Renal cortical epithelial cell (primary cell): ENCODE measurements at regions not wholly inside any gene's neighbourhood (a gene's known extent, or its start where the extent isn't known, plus 50 kb on each side); places are given as distances from the start of the nearest gene placed in this dataset.
A peak's percentile ranks its signal among the peaks of the same experiment; 100 is the strongest.

Experiments
- DNase-seq: peaks from one replicate; pipeline ENCODE4 v3.0.0-alpha.2; 2011; ENCODE audit warnings: low read depth

DNA sequence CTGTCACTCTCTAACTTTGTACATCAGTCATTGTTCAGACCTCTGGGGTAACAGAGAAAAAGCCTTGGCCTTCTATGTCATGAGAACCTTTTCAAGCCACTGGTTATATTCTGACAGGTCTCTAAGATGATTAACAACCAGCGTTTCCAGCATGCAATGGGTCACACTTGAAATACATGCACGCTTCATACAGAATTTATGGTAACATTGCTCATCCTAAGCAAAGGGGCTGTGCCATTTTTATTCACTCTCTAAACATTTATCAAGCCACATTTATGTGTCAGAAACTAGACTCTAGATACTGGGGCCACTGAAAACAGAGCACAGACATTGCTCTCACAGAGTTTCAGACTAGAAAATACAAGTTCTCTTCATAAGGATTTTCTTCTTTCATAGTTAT is 501.4 kb upstream of the DAB1 start:
- DNase-seq: no peak

DNA sequence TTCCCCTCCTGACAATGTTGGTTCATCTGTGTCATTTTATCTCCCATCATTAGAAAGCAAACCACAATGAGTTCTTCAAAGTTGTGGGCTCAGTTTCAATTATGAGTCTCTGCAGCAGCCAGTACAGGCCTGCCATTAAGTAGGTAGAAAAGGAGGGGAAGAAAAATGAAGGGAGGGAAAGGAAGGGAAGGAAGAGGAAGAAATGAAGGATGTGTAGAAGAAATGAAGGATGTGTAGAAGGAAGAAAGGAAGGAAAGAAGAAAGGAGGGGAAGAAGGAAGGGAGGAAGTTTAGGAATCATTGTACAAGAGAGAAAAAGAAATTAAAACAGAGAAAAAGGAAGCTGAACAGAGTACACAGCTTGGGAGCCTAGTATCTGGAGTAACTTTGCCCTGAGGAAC is 498.3 kb upstream of the DAB1 start:
- DNase-seq: no peak

DNA sequence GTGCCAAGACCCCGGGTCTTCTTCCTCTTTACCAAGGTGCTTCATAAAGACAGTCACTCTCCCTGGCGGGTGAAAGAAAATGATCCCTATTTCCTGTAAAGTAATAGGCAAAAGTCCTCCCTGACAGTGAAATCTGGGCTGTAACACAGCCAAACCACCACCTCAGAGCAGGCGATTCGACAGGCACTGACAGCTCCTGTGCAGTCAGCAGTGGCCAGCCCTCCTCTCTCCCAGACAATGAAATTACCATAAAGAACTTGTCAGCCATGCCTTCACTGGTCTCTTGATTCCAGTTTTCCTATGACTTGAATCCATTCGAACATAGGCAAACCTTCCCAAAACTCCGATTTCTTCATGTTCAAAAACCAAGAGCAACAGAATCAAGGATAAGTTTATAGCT is 492.2 kb upstream of the DAB1 start:
- peak; percentile 20 for DNase-seq

DNA sequence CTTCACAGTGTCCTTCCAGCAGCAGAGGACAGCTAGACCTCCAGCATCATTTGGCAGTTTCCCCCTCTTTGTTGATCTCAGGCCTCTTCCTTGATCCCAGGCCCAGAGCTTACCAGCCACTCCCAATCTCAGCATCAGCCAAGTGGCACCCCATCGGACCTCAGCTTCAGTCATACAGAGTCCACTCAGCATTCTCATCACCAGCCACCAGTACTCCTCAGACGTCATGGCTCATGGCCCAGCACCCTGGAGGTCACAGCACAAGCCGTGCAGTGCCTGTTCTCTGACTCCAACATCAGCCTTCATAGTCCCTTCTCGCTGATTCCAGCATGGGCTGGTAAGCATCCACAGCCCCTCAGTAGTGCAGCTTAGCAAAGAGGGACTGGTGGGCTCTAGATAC is 487.6 kb upstream of the DAB1 start:
- DNase-seq: no peak

DNA sequence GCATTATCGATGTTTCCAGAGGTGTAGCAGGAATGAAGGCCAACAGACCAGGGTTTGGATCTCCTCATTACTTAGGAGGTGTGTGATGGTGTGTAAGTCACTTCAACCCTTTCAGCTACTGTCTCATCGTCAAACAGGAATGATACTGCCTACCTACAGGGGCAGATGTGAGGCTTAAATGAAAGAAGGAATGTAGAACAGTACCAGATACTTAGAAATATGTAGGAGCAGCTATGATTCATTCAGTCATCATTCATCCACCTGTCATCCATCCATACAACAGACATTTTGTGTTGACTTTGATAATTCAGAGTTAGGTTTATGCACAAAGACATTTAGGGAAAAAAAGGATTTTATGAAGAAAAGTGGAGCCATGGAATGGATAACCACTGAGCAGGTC is 486.9 kb upstream of the DAB1 start:
- no peak for DNase-seq

DNA sequence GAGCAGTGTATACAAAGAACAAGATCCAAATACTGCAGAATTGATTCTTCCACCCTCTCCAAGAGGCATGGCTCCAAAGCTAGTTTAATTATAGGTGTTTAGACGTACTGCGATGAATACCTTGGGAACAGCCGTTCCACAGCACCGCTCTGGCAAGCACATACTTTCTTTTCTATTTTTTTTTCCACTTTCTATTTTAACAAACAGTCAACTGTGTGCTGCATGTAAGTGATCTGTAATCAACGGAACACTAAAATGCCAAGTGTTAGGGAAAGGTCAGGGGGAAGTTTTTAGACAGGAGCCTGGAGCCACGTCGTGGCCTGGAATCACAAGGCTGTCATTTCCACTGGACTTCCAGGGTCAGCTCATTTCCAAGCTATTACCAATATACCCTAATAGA is 486.4 kb upstream of the DAB1 start:
- no peak for DNase-seq

DNA sequence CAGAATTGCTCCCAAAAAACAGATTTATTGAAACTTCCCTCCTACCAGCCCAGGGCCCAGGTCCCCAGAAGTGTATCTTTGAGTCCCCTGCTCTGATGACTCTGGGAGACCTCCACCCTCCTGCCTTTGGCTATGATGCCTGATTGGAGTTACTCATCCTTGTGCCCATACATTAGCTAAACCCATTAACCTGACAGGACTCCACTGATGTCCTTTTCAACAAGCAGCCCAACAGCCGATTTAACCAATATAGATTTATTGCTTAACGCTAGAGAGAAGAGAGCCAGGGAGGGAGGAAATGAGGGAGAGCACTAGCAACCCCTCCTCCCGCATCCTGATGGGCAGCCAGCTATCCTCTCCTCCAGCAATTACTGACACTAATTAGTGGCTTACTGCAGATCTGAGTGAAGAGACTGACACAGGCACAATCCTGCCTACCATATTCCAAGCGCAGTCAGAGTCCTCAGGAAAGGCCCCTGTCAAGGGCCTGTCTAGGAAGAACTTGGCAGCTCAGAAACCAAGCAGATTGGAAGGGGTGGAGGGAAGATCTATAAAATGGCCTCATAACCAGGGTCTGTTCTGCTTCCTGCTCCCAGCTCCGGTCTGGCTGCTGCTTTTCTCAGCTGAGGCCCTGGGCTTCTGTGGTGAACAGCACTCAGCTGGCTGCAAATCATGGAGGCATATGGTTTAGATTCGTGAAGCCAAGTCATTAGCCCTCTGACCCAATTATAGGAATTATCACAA is 484.5 kb upstream of the DAB1 start:
- DNase-seq: no peak

DNA sequence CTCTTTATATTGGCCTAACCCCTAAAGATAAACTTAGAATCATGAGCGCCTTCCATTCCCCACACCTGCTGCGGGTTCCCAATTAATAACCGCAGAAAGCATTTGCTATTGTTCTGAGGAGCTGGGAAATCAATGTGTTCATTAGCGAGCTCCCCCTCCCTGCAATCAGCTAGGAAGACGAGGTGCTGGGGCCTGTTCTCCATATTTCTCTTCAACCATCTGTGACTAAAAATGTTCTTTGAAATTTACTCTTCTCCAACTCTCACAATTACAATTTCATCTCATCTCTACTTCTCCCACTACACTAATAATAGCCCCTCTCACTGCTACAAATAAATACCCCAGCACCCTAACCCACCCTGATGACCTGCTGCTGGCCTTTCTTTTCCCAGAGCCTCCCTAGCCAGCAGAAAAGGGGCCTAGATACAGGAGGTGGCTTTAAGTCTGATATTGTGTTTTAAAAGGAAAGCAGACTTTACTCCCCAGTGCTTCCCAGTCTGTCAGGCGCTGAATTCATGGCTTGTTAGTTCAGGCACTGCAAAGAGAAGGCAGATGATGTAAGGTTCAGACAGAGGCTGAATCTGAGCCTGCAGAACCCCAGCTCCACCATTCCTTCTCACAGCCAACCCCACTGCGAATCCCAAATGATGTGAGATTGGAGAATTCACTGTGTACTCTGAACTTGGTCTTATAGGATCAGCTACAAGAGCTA is 477.5 kb upstream of the DAB1 start:
- DNase-seq: no peak

DNA sequence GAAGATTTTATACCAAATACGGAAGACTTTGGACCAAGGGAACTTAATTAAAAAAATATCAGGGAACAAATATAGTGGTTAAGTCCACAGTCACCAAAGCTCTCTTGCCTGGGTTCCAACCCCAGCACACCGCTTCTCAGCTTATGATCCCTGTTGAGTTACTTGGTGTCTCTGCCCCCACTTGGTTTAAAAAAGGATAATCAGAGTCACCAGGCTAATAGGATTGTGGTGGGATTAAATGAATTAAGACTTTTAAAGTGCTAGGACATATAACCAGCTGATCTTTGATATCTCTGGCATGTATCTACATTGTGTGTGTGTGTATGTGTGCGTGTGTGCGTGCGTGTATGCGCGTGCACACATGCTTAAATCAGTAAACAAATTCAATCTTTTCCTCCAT is 474.7 kb upstream of the DAB1 start:
- DNase-seq: no peak

DNA sequence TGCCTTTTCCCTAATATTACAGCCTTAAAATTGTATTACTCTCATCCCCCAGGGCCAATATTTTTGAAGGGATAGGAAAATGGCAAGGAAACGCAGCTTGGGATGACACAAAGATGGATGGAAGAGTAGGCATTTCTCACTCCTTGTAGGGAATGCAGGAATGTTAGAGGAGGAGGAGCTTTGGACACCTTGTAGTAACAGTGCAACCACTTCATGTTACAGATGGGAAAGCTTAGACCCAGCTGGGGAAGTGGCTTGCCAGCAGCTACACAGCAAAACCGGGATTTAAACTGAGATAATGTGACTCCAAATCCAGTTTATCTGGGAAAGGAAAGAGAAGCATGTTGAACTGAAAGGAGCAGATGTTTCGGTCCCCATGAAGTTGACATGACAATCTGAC is 473.7 kb upstream of the DAB1 start:
- DNase-seq: no peak

DNA sequence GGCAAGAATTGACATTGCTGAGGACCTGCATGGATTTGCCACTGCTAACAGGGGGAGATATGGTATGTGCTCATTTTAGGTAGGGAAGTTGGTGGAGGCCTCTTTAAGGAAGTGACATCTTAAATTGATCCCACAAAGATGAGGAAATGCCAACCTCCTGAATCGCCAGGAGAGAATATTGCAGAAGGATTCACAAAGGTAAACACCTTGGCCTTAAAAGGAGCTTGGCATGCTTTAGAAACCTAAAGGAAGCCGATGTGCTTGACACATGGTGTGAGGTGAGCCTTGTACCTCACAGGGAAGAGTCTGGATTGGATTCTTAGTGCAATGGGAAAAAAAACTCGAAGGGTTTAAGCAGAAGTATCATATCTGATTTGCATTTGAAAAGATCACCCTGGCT is 470.5 kb upstream of the DAB1 start:
- DNase-seq: peak; percentile 55

DNA sequence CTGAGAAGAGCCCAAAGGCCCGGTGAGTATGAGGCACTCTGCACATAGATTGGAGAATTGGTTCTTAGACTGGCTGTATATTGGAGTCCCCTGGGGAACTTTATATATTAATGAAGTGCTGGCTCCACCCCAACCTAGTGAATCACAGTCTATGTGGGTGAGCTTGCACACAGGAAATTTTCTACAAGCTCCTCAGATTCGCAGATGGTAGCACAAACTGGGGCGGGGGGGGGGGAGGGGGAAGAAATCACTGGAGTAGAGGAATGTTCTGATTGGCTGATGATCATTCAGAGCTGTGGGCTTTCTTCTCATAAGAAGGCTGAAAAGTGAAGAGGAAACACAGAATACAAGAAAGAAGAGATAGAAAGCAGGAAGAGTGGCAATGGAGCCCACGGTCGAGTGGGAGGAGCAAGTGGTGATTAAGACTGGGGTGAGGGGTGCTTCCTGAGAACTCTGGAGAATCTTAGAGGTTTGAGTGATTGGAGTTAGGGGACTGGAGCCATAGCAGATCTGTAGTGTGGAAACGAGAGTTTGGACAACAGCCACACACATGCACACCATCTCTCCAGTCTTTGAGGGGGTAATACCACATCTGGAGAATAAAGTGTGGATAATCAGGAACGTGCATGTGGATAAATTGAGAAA is 465.9 kb upstream of the DAB1 start:
- DNase-seq: peak; percentile 76

DNA sequence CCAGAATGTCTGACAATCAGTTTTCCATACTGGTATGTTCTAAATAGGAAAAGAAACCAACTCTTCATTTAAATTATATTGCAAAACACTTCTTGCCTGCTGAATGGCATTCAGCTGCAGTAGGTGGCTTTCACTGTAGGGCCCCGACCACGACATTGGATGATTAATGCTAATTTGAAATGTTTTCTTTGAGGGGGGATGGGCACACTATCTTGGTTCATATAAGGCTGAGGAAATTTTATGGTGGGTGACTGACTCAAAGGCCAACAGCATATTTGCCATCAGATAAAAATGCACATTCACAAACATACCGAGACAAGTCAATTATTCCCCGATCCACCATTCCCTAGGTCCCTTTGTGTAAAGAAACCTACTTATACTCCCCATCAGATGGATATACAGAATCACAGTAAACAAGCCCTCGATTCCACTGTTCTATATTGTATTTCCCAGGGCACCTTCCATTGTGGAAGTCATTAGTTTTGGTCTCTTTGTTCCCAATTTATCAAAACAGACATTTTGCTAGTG is 464.2 kb upstream of the DAB1 start:
- DNase-seq: peak; percentile 59

DNA sequence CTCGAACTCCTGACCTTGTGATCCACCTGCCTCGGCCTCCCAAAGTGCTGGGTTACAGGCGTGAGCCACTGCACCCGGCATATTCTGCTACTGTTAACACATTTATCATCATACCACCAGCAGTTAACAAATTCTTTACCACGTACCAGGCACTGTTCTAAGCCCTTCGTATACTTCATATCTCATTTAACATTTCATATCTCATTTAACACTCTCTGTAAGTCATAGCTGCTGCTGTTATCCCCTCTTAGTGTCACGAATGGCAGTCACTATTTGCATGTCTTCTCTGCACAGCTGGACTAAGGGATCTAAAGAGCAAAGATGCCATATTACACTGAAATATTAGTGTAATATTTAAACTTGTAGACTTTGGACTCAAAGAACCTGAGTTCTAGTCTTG is 462.5 kb upstream of the DAB1 start:
- DNase-seq: no peak

DNA sequence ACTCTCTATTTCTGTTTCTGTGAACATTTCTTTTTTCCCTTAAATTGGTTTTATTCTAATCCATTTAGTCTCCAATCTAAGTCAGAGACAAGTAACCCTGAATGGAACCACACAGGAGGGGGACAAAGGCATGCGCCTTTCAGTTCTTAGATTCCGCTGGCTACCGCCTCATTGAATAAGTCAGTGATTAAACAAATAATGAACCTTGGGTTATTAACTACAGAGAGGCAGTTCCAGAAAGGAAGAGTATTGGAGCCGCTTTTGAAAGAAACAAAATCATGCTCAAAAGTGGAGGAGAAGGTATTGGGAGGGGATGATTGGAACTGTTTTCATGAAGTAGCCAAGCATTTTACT is 459.8 kb upstream of the DAB1 start:
- DNase-seq: no peak

DNA sequence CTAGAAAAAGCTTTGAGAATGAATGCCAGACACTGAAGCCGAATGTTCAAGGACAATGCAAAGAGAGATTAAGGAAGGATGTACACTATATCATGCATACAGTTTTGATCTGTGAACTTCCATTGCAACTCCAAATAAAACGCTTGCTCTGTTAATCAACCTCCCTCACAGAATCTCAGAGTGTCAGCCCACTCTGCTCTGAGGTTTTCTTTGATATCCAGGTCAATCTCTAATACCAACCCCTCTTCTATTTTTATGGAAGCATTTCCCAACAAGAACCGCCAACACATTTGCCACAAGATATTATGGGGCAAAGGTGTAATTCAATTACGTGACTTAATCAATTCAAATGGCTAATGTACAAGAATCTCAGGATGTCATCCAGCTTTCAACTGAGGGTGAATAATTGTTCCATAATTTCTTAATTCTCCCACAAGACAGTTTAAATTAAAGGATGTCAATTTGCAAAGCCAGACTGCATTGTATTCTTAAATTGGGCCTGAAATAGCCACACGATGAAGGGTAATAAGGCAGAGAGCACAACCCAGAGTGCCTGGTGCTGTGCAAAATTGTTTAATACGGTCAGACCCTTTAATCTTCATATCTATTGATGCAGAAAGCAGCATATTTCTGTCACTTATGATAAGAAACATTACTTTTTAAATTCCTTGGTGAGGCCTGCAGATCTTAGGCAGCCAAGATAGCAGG is 459.2 kb upstream of the DAB1 start:
- DNase-seq: no peak

DNA sequence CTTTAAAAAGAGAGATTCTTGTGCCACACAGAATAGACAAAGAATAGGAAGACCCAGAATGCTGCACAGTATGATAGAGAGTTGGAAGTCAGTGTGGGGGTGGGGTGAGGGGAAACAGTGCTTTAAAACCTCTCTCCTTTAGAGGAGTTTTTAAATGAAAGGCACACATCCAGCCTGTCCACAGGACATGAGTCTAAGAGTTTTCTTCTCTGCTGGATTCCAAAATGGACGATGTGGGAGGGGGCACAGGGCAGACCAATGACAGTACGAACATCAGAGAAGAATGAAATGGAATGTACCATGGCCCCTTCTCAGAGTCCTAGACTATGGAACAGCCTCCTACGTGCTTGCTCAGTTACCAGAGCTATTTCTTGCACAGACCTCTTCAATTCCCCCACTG is 458.2 kb upstream of the DAB1 start:
- DNase-seq: no peak

DNA sequence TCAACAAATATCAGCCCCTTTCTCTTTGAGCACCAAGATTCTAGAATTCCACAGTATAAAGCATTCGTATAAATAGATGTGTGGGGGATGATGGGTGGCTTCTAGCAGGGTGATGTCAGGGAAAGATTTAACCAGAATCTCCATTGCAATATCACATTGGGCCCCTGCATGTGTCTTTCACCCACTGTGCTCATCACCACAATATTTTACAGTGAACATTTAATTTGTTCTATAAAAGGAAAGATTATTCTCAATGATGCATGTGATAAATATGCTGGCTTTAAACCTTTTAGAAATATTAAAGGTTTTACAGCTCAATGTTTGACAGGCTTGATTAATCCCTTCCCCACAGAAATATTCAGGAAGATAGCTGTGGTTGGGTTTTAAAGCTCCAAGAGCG is 457.8 kb upstream of the DAB1 start:
- no peak for DNase-seq

DNA sequence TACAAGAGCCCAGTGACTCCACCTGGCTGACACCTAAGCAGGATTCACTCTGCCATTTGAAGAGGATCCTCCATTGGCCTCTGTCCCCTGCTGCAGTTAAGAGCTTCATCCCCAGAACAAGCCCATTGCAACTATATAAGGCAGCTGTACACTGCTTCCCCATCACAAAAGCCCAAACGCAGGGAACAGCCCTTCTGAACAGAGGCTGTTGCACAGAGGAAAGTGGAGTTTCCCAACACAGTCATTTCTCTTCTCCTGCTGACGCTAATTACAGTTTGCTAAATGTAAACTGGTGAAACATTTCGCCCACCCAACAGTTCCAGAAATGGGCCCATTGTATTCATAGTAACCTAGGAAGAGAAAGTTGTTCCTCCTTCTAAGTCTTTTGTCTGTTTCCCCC is 455.8 kb upstream of the DAB1 start:
- DNase-seq: no peak

DNA sequence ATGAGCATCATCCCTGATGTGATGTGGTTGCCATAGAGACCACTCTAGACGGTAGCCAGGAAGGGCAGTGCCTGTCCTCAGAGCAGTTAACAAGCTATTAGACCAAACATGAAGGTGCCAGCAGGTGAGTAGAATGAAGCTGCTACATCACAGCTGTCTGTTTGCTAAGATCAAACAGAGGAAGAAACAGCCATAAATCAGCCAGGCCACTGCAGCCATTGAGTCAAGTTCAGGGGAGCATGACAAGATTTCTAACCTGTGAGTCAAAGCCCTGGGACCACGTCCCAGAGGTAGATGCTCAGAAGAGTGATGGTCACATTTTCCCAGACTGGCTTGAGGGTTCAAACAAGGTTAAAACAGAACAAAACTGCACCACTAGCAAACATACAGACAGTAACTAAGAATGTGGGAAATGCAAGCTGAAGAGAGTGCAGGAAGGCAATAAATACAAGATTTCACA is 450.6 kb upstream of the DAB1 start:
- peak; percentile 98 for DNase-seq

DNA sequence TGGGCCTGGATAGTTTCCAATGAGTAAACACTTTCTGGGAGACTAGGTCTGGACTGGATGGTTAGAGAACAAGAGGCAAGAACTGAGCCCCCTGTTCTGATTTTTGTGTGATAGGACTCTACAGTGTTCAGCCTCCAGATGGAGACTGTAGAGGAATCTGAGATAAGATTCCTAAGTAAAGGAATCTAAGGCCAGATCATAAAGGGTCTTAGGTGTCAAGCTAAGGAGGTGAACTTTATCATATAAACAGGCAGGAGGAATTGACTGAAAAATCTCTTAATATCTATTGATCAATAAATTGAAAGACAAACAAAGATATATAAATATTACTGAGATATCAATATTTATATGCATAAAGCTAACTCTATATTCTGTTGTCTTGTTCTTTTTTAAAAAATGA is 449.1 kb upstream of the DAB1 start:
- DNase-seq: no peak

DNA sequence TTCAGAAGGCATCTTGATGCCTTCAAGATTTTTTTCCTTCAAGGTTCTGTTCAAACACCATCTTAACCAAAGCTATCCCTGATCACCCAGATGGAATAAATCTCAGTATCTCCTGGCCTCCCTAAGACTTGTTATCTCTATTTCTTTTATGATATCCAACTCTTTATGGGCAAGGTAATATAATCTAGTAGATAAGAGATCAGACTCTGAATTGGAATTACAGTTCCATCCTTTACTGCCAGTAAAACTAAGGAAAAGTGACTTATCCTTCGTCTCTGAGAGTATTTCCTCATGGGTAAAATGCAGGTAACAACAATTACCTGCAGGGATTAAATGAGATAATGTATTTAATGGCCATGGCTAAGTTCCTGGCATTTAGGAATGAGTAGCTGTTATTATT is 445.0 kb upstream of the DAB1 start:
- DNase-seq: no peak
